HG03064 (cell line): ENCODE measurements at regions not wholly inside any gene's neighbourhood (a gene's known extent, or its start where the extent isn't known, plus 50 kb on each side); places are given as distances from the start of the nearest gene placed in this dataset.
A peak's percentile ranks its signal among the peaks of the same experiment; 100 is the strongest.
"Not testable (repeated sequence)": the region's sequence is repeated elsewhere in the genome, so short reads cannot be mapped to it uniquely, and the experiment has no call there.

Source experiments
- ATAC-seq: cut with Tn5 transposase; IDR thresholded peaks from one replicate; pipeline ENCODE4 v1.9.1; 2021; ENCODE audit warnings: low read depth; ENCODE audit not compliant: unreplicated experiment

GRCh38 chr4:118585015-118585414 is 100.2 kb upstream of the METTL14 start:
- ATAC-seq, result no peak

- no peak for ATAC-seq
These were observed 98.8 kb upstream of the METTL14 start for GRCh38 chr4:118586357-118586790.

DNA sequence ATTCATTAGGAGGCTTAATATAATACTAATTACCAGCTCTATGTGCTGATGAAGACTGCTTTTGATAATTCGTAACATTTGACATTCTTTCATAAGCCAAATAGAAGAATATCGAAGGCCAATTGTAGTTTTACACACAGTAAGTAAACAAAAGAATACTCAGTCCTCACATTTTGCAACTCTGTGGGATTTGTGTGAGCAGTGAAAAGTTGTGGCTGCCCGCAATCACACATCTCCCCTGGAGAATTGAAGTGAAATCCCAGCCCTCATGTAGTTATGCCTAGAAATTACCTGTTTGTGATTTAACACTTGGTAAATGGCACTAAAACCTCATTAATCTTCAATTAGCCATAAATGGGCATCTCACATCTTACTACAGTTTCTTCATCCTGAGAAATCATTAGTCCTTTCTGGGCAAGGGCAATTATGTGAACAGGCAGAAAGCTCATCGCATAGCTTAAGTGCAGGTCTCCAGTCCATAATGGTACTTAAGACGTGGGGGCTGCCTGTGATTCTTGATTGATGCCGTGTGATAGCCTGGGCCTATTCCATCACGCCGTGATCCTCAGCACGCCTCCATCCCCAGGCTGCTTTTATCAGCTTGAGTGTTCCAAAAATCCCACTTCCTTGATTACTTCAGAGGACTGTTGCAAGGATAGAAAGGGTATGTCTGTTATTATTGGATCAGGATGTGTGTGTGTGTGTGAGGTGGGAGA is 97.9 kb upstream of the METTL14 start:
- no peak for ATAC-seq

DNA sequence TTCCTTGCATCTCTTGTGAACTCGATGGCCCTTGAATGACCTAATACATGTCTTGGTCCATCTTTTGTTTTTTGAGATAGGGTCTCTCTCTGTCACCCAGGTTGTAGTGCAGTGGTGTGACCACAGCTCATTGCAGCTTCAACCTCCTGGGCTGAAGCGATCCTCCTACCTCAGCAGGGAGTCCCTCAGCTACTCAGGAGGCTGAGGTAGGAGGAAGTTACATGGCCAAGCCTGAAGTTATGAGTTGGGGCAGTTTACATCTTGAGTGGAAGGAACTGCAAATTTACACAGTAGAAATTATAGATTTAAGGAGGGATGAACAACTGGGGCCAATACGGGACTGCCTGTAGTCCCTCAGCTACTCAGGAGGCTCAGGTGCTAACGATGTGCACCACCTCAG is 97.2 kb upstream of the METTL14 start:
- no peak for ATAC-seq

- no peak for ATAC-seq
These were observed 95.6 kb upstream of the METTL14 start for GRCh38 chr4:118589471-118590055.

DNA sequence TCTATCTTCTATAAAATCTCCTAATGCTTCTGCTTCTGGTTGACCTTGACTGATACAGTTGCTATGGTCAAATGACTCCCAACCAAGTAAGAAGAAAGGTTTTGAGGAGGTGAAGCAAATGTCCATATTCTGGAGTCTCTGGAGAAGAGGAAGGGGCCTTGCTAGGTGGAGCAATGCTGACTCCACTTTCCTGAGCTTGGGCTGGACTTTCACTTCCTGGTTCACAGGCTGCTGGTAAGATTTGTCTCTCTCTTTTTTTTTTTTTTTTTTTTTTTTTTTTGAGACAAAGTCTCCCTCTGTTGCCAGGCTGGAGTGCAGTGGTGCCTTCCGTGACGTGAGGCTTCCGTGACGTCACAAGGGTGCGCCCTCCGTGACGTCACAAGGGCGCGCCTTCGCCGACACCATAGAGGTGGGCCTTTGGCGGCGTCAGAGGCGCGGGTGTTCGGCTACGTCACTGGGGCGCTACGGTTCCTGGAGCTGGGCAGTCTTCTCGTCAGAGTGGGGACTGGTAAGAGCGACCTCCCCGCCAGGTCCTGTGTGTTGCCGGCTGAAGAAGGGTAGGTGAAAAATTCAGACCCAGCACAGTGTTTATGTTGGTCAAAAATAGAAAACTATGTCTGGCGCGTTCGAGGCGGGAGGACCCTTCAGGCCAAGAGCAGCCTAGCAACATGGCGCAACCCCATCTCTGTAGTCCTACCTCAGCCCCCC is 93.7 kb upstream of the METTL14 start:
- peak; percentile 98 for ATAC-seq

GRCh38 chr4:118592289-118592688 is 92.9 kb upstream of the METTL14 start:
- not testable (repeated sequence) for ATAC-seq

DNA sequence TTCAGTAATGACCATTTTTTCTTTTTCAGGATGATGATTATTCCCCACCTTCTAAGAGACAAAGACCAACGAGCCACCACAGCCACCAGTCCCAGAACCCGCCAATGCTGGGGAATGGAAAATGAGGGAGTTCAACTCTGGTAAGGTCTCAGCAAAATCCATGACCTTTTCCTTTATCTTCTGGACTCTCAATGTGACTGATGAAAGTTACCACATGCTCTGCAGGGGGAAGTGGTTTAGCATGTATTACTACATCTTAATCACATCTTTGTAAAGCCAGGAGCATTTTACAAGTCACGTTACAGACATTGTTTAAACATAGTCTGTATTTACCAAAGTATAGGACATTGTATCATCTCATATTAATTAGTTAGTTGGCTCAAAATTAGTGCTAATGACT is 89.3 kb upstream of the METTL14 start:
- ATAC-seq, result not testable (repeated sequence)

- ATAC-seq, result not testable (repeated sequence)
These were observed 60.1 kb upstream of the METTL14 start for GRCh38 chr4:118625097-118625496.

- not testable (repeated sequence) for ATAC-seq
These were observed 55.5 kb upstream of the METTL14 start for GRCh38 chr4:118629697-118630096.

- not testable (repeated sequence) for ATAC-seq
These were observed 54.3 kb upstream of the METTL14 start for GRCh38 chr4:118630897-118631296.

DNA sequence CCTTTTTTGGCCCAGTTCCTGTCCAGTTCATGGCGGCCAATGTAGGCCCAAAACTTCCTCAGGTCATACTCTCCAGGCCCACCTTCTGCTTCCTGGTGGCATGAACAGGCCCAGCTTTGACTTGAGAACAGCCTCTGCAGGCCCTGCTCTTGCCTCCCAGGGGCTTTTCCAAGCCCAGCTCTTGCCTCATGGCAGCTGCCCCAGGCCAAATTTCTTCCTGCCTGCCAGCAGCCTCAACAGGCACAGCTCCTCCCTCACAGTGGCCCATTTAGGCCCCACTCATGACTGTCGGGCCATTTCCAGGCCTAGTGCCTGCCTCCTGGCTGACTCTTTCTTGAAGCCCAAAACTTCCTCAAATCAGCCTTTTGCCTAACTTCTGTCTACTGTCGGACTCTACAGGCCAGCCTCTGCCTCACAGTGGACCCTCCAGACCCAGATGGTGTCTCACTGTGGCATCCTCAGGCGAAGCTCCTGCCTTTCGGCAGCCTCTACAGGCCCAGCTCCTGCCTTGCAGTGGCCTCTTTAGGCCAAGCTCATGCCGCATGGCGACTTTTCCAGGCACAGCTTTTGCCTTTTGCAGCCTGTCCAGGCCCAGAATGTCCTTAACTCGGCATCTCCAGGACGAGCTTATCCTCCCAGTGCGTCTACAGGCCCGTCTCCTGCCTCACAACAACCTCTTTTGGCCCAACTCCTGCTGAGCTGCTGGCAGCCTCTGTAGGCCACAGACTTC is 53.7 kb upstream of the METTL14 start:
- not testable (repeated sequence) for ATAC-seq

DNA sequence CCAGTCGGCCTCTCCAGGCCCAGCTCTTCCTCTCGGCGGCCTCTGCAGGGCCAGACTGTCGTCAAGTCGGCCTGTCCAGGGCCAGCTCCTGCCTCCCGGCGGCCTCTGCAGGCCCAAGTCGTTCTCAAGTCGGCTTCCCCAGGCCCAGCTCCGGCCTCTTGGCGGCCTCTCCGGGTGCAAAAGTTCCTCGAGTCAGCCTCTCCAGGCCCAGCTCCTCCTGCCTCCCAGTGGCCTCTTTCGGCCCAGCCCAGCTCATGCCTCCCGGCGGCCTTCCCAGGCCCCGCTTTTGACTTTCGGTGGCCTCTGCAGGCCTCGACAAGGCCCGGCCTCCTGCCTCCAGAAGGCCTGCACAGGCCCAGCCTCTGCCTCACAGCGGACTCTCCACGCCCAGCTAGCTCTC is 51.7 kb upstream of the METTL14 start:
- ATAC-seq, result not testable (repeated sequence)

DNA sequence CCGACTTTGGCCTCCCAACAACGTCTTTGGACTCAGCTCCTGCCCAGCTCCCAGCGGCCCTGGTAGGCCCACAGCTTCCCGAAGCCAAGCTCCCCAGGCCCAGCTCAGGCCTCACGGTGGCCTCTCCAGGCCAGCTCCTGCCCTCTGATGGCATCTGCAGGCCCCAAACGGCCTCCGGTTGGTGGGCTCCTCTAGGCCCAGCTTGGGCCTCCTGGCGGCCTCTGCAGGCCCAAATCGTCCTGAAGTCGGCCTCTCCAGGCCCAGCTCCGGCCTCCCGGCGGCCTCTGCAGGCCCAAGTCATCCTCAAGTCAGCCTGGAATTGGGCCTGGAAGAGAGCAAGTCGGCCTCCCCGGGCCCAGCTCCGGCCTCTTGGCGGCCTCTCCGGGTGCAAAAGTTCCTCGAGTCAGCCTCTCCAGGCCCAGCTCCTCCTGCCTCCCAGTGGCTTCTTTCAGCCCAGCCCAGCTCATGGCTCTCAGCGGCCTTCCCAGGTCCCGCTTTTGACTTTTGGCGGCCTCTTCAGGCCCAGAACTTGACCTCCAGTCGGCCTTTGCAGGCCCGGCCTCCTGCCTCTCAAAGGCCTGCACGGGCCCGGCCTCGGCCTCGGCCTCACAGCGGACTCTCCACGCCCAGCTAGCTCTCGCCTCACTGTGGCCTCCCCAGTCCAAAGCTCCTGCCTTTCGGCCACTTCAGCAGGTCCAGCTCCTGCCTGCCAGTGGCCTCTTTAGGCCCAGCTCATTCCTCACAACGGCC is 50.9 kb upstream of the METTL14 start:
- not testable (repeated sequence) for ATAC-seq
